CD14-positive monocyte (primary cell): ENCODE measurements at regions not wholly inside any gene's neighbourhood (a gene's known extent, or its start where the extent isn't known, plus 50 kb on each side); places are given as distances from the start of the nearest gene placed in this dataset.

Experiments used
- DNase-seq, 3 donors: peaks; one replicate each; pipeline ENCODE4 v3.0.0-alpha.2; 2011 to 2022
- H2AFZ ChIP-seq: 2 replicates; pipeline ENCODE4 v1.6.0; 2012; ENCODE audit warnings: mild to moderate bottlenecking, low read depth, low read length, inconsistent platforms; ENCODE audit not compliant: insufficient read depth, poor library complexity, severe bottlenecking
- H3K27ac ChIP-seq, 2 donors: 1 replicate in 1 of 2; 2 replicates in 1 of 2; pipeline ENCODE4 v1.5.1; 2012 to 2013; ENCODE audit warnings: low read length in 2 of 2, control low read depth in 1 of 2, inconsistent platforms in 1 of 2, low read depth in 1 of 2, mild to moderate bottlenecking in 1 of 2
- H3K27me3 ChIP-seq, 2 donors: one replicate each; pipeline versions ENCODE4 v1.6.0 to v1.6.1; 2011 to 2013; ENCODE audit warnings: low read length in 2 of 2; ENCODE audit not compliant: control insufficient read depth in 2 of 2, insufficient read depth in 2 of 2
- H3K36me3 ChIP-seq, 2 donors: replicated peaks in 1 of 2; 1 replicate in 1 of 2; 2 replicates in 1 of 2; pipeline versions ENCODE4 v1.5.1 to v1.6.1; 2012 to 2013; ENCODE audit warnings: low read length in 2 of 2, control low read depth in 1 of 2, inconsistent platforms in 1 of 2, mild to moderate bottlenecking in 1 of 2; ENCODE audit not compliant: insufficient read depth in 2 of 2, control insufficient read depth in 1 of 2
- H3K4me1 ChIP-seq, 2 donors: 1 replicate in 1 of 2; 2 replicates in 1 of 2; pipeline versions ENCODE4 v1.5.1 to v1.6.1; 2012 to 2013; ENCODE audit warnings: low read length in 2 of 2, control low read depth in 1 of 2, inconsistent platforms in 1 of 2, mild to moderate bottlenecking in 1 of 2, moderate library complexity in 1 of 2; ENCODE audit not compliant: insufficient read depth in 2 of 2, control insufficient read depth in 1 of 2
- H3K4me2 ChIP-seq: replicated peaks from 2 replicates; pipeline ENCODE3; 2012; ENCODE audit warnings: low read length, moderate library complexity, mild to moderate bottlenecking; ENCODE audit not compliant: poor library complexity, severe bottlenecking; ENCODE audit errors: extremely low read depth
- H3K4me3 ChIP-seq, 3 experiments: fragments of 200-600 bp in 1 of 3; sonication (generic) in 1 of 3; replicated peaks in 1 of 3; 1 replicate in 2 of 3; 2 replicates in 1 of 3; pipeline ENCODE4 v1.5.1; 2011 to 2013; ENCODE audit warnings: low read length in 3 of 3, mild to moderate bottlenecking in 3 of 3, control low read depth in 2 of 3, low read depth in 2 of 3, inconsistent platforms in 1 of 3, moderate library complexity in 1 of 3
- H3K79me2 ChIP-seq: 2 replicates; pipeline ENCODE4 v1.6.0; 2012; ENCODE audit warnings: mild to moderate bottlenecking, control low read depth, inconsistent platforms, low read length, moderate library complexity; ENCODE audit not compliant: insufficient read depth
- H3K9ac ChIP-seq: 2 replicates; pipeline ENCODE4 v1.6.0; 2017; ENCODE audit warnings: low read length, mild to moderate bottlenecking; ENCODE audit not compliant: insufficient read depth, poor library complexity, severe bottlenecking
- H3K9me3 ChIP-seq, 2 donors: replicated peaks in 1 of 2; 1 replicate in 1 of 2; 2 replicates in 1 of 2; pipeline versions ENCODE4 v1.5.1 to v1.6.1; 2012 to 2013; ENCODE audit warnings: low read length in 2 of 2, control low read depth in 1 of 2; ENCODE audit not compliant: control insufficient read depth in 1 of 2, insufficient read depth in 1 of 2
- H4K20me1 ChIP-seq: 2 replicates; pipeline ENCODE4 v1.6.0; 2012; ENCODE audit warnings: mild to moderate bottlenecking, low read length, control low read depth, moderate library complexity; ENCODE audit not compliant: insufficient read depth
- H3K27ac Mint-ChIP-seq, 7 donors: one replicate each; pipeline ENCODE4 v1.8.0; 2020; ENCODE audit warnings: mild to moderate bottlenecking in 7 of 7, mixed read lengths in 7 of 7, moderate library complexity in 6 of 7, inconsistent platforms in 2 of 7
- H3K27me3 Mint-ChIP-seq, 3 donors: one replicate each; pipeline ENCODE4 v1.8.0; 2021 to 2022; ENCODE audit warnings: low read depth in 3 of 3, mild to moderate bottlenecking in 3 of 3, mixed read lengths in 3 of 3, moderate library complexity in 3 of 3, inconsistent platforms in 1 of 3
- H3K36me3 Mint-ChIP-seq, 2 donors: one replicate each; pipeline ENCODE4 v1.8.0; 2020; ENCODE audit warnings: mixed read lengths in 2 of 2, inconsistent platforms in 1 of 2, mild to moderate bottlenecking in 1 of 2
- H3K4me1 Mint-ChIP-seq: one replicate; pipeline ENCODE4 v1.8.0; 2020; ENCODE audit warnings: mild to moderate bottlenecking, mixed read lengths
- H3K4me3 Mint-ChIP-seq, 2 donors: one replicate each; pipeline ENCODE4 v1.8.0; 2020; ENCODE audit warnings: mild to moderate bottlenecking in 2 of 2, mixed read lengths in 2 of 2, moderate library complexity in 1 of 2
- H3K9me3 Mint-ChIP-seq, 7 donors: one replicate each; pipeline ENCODE4 v1.8.0; 2020 to 2022; ENCODE audit warnings: mixed read lengths in 7 of 7, mild to moderate bottlenecking in 6 of 7, moderate library complexity in 6 of 7, inconsistent platforms in 2 of 7
- CTCF ChIP-seq: fragments of 200-600 bp; IDR thresholded peaks from one replicate; pipeline ENCODE4 v1.8.0; 2022; ENCODE audit warnings: antibody characterized with exemption, mild to moderate bottlenecking
- WGBS: methylation state at CpG from one replicate; pipeline ENCODE4 v1.1.5; 2013; ENCODE audit warnings: missing lambda C conversion rate; ENCODE audit not compliant: insufficient coverage; 5-methylcytosine and 5-hydroxymethylcytosine counted together
- intact Hi-C, 2 donors: fragments of 100-400 bp; cut with micrococcal nuclease; formaldehyde crosslinking; loops; one replicate each; pipeline versions ENCODE4 v1.15.0 to v1.15.1; 2023

GRCh38 chr16:79449067-79449769 lies 151.3 kb downstream of the MAF start:
- TF ChIP-seq CTCF: no peak
- Histone ChIP-seq H3K36me3 (no peaks in the 10 kb centered on the region), H3K27me3 (no peaks in the 10 kb centered on the region), H4K20me1 (no peaks in the 10 kb centered on the region), H3K9me3 (no peaks in the 10 kb centered on the region), H3K9ac (no peak overlapping the region), H3K4me3 (no peak overlapping the region), H3K79me2 (no peaks in the 10 kb centered on the region), H3K4me2 (peak overlapping the region; percentile 30), H3K4me1 (peaks cover 28 to 31% of the 10 kb centered on the region in 2 donors), H2AFZ (no peak overlapping the region), H3K27ac (no peak overlapping the region)
- no peak for DNase-seq
- H3K36me3 Mint-ChIP-seq: no peaks in the 10 kb centered on the region
- peaks cover 27% of the 10 kb centered on the region for H3K4me1 Mint-ChIP-seq
- intact Hi-C loops: no loop called here
- peaks cover 0 to under 1% (median 0%) of the 10 kb centered on the region in 7 donors for H3K9me3 Mint-ChIP-seq
- H3K27ac Mint-ChIP-seq: peak overlapping the region in 1 of 7 donors; percentile 64
- 100% methylated on average over 3 of the region's 10 CpGs for WGBS
- H3K4me3 Mint-ChIP-seq: no peak overlapping the region
- H3K27me3 Mint-ChIP-seq: peaks cover 0 to 3% (median 2%) of the 10 kb centered on the region in 3 donors

GRCh38 chr16:79444572-79444971 lies 156.0 kb downstream of the MAF start:
- Mint-ChIP-seq H3K27me3 (peaks cover 1 to 6% (median 5%) of the 10 kb centered on the region in 3 donors), H3K4me3 (no peak overlapping the region), H3K9me3 (peaks cover 0 to 1% (median 0%) of the 10 kb centered on the region in 7 donors), H3K4me1 (peaks cover 12% of the 10 kb centered on the region), H3K36me3 (no peaks in the 10 kb centered on the region), H3K27ac (no peak overlapping the region)
- H3K27ac ChIP-seq: no peak overlapping the region
- no peak overlapping the region for H3K9ac ChIP-seq
- H3K9me3 ChIP-seq: no peaks in the 10 kb centered on the region
- no peak overlapping the region for H2AFZ ChIP-seq
- H3K79me2 ChIP-seq: no peaks in the 10 kb centered on the region
- intact Hi-C loops: no loop called here
- H3K36me3 ChIP-seq: no peaks in the 10 kb centered on the region
- no peak for DNase-seq
- no peak overlapping the region for H3K4me2 ChIP-seq
- TF ChIP-seq CTCF: no peak
- 100% methylated on average over 4 of the region's 7 CpGs for WGBS
- peaks cover 0 to 2% of the 10 kb centered on the region in 2 donors for H3K27me3 ChIP-seq
- peaks cover 10 to 12% of the 10 kb centered on the region in 2 donors for H3K4me1 ChIP-seq
- no peak overlapping the region for H3K4me3 ChIP-seq
- no peaks in the 10 kb centered on the region for H4K20me1 ChIP-seq
